Bronchial epithelial cell (primary cell): ENCODE measurements at regions not wholly inside any gene's neighbourhood (a gene's known extent, or its start where the extent isn't known, plus 50 kb on each side); places are given as distances from the start of the nearest gene placed in this dataset.
"Not testable (repeated sequence)": the region's sequence is repeated elsewhere in the genome, so short reads cannot be mapped to it uniquely, and the experiment has no call there.

Experiments used
- DNase-seq: peaks from one replicate; pipeline ENCODE4 v3.0.0-alpha.2; 2010; ENCODE audit warnings: low read depth
- FAIRE-seq: peaks from 2 replicates; lab custom pipeline; 2011; peaks lifted over from hg19 to GRCh38; lab: Jason Lieb, UNC
- H3K27me3 ChIP-seq: 2 replicates; pipeline ENCODE4 v1.5.1; 2011; ENCODE audit warnings: low read length; ENCODE audit not compliant: control insufficient read depth, insufficient read depth
- H3K36me3 ChIP-seq: 2 replicates; pipeline ENCODE4 v1.5.1; 2011; ENCODE audit warnings: low read length; ENCODE audit not compliant: control insufficient read depth, insufficient read depth
- H3K4me3 ChIP-seq: 2 replicates; pipeline ENCODE4 v1.5.1; 2011; ENCODE audit warnings: mild to moderate bottlenecking, low read depth, low read length, control low read depth
- CTCF ChIP-seq: IDR thresholded peaks from 2 replicates; pipeline ENCODE4 v1.5.1; 2011; ENCODE audit warnings: mild to moderate bottlenecking, moderate library complexity, low read length, control low read depth, inconsistent platforms; ENCODE audit not compliant: insufficient read depth, severe bottlenecking

GRCh38 chr2:115942800-115943199 is 1500.4 kb downstream of the DPP10 start:
- no peak for TF ChIP-seq CTCF
- Histone ChIP-seq H3K36me3 (no peaks in the 10 kb centered on the region), H3K27me3 (no peaks in the 10 kb centered on the region), H3K4me3 (no peak overlapping the region)
- FAIRE-seq (no peak), DNase-seq (no peak)

- Histone ChIP-seq H3K36me3 (no peaks in the 10 kb centered on the region), H3K4me3 (no peak overlapping the region), H3K27me3 (no peaks in the 10 kb centered on the region)
- DNase-seq (no peak), FAIRE-seq (no peak)
- TF ChIP-seq CTCF, result no peak
Observed at GRCh38 chr2:115946341-115946740, 1503.9 kb downstream of the DPP10 start.

- Histone ChIP-seq H3K4me3 (no peak overlapping the region), H3K27me3 (no peaks in the 10 kb centered on the region), H3K36me3 (no peaks in the 10 kb centered on the region)
- TF ChIP-seq CTCF, result no peak
- FAIRE-seq (no peak), DNase-seq (no peak)
Observed at GRCh38 chr2:115946891-115947290, 1504.5 kb downstream of the DPP10 start.

DNA sequence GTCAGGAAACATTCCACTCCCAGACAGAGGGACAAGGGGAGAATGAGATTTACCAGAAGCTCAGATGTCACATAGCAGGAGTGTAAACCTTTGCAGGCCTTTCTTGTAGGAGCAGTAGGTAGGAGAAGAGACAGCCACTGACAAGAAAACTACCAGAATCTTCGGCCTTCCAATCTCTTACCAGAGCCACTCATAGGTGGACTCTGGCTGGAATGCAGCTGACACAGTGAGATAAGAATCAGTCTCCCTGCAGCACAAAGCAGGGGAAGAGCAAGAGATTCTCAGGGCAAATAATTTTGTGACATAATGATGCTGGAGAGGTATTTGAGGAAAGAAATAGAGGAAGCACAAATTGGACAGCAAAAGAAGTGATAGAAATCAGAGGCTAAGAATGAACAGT is 1534.5 kb downstream of the DPP10 start:
- DNase-seq (no peak), FAIRE-seq (no peak)
- no peaks in the 10 kb centered on the region for H3K27me3 ChIP-seq
- TF ChIP-seq CTCF, result no peak
- no peak overlapping the region for H3K4me3 ChIP-seq
- H3K36me3 ChIP-seq, result no peaks in the 10 kb centered on the region

- no peak for FAIRE-seq
- no peaks in the 10 kb centered on the region for H3K27me3 ChIP-seq
- TF ChIP-seq CTCF, result no peak
Observed at GRCh38 chr2:115999039-115999438, 1556.6 kb downstream of the DPP10 start.

DNA sequence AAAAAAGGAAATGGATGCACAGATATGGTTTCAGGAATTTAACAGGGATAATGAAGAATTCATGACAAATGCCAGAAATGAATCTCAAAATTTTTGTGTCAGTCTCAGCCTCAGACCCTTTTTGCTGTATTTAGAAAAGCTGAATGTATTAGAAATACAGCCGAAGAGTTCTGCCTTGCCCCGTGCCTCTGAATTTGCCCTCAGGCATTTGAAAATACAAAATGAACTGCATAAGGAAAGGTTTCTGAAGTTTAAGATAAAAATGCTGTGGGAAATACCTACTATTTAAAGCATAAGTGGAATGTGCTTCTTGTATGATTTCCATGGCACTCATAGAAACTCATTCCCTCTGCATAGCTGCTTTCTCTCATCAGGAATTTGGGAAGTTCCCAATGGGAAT is 1580.6 kb downstream of the DPP10 start:
- H3K36me3 ChIP-seq, result no peaks in the 10 kb centered on the region
- H3K27me3 ChIP-seq, result no peaks in the 10 kb centered on the region
- FAIRE-seq (no peak), DNase-seq (no peak)
- no peak for TF ChIP-seq CTCF
- no peak overlapping the region for H3K4me3 ChIP-seq

More at GRCh38 chr2:115999039-115999438, 1556.6 kb downstream of the DPP10 start:
- no peaks in the 10 kb centered on the region for H3K36me3 ChIP-seq
- H3K4me3 ChIP-seq, result no peak overlapping the region
- DNase-seq, result no peak

DNA sequence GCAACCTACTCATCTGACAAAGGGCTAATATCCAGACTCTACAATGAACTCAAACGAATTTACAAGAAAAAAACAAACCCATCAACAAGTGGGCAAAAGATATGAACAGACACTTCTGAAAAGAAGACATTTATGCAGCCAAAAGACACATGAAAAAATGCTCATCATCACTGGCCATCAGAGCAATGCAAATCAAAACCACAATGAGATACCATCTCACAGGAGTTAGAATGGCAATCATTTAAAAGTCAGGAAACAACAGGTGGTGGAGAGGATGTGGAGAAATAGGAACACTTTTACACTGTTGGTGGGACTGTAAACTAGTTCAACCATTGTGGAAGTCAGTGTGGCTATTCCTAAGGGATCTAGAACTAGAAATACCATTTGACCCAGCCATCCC is 1596.3 kb downstream of the DPP10 start:
- H3K36me3 ChIP-seq, FAIRE-seq, H3K27me3 ChIP-seq, H3K4me3 ChIP-seq, DNase-seq: not testable (repeated sequence)
